ENCODE measurements at regions not wholly inside any gene's neighbourhood (a gene's known extent, or its start where the extent isn't known, plus 50 kb on each side); places are given as distances from the start of the nearest gene placed in this dataset.

DNA sequence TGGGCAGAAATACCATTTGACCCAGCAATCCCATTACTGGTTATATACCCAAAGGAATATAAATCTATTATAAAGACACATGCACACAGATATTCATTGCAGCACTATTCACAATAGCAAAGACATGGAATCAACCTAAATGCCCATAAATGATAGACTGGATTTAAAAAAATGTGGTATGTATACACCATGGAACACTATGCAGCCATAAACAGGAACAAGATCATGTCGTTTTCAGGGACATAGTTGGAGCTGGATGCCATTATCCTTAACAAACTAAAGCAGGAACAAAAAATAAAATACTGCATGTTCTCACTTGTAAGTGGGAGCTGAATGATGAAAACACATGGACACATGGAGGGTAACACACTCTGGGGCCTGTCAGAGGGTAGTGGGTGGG, 335.6 kb downstream of the BTG1 start:
- TF ChIP-seq, protein P1, sequence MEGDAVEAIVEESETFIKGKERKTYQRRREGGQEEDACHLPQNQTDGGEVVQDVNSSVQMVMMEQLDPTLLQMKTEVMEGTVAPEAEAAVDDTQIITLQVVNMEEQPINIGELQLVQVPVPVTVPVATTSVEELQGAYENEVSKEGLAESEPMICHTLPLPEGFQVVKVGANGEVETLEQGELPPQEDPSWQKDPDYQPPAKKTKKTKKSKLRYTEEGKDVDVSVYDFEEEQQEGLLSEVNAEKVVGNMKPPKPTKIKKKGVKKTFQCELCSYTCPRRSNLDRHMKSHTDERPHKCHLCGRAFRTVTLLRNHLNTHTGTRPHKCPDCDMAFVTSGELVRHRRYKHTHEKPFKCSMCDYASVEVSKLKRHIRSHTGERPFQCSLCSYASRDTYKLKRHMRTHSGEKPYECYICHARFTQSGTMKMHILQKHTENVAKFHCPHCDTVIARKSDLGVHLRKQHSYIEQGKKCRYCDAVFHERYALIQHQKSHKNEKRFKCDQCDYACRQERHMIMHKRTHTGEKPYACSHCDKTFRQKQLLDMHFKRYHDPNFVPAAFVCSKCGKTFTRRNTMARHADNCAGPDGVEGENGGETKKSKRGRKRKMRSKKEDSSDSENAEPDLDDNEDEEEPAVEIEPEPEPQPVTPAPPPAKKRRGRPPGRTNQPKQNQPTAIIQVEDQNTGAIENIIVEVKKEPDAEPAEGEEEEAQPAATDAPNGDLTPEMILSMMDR (conservative IDR thresholded peaks at IDR 0.05): no peak
- no peak for TF ChIP-seq ZFX (IDR thresholded peaks at IDR 0.05)
